ENCODE measurements at regions not wholly inside any gene's neighbourhood (a gene's known extent, or its start where the extent isn't known, plus 50 kb on each side); places are given as distances from the start of the nearest gene placed in this dataset.

DNA sequence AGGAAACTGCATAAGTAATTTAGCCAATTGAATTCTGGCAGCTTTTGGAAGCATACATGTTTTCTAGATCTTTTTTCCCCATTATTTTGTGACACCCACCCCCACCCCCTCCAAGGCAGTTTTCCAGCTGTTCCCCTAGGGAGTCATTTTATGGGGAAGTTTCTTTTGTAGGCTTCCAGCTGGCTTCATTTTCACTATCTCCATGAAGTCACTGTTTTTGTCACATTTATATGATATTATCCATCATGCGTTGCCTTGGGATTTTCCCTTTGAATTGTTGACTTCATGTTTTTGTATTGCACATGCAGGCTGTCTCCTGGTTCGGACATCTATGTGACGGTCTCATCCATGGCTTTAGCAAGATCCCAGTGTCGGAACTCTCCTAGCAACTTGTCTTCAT, 233.6 kb upstream of the RGS6 start:
- TF ChIP-seq JUN (CRISPR knock-in tag; IDR thresholded peaks at IDR 0.05): no peak
- TF ChIP-seq, protein P1, sequence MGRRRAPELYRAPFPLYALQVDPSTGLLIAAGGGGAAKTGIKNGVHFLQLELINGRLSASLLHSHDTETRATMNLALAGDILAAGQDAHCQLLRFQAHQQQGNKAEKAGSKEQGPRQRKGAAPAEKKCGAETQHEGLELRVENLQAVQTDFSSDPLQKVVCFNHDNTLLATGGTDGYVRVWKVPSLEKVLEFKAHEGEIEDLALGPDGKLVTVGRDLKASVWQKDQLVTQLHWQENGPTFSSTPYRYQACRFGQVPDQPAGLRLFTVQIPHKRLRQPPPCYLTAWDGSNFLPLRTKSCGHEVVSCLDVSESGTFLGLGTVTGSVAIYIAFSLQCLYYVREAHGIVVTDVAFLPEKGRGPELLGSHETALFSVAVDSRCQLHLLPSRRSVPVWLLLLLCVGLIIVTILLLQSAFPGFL (CRISPR knock-in tag; IDR thresholded peaks at IDR 0.05; ENCODE audit: borderline replicate concordance): no peak
- TF ChIP-seq, protein P2, sequence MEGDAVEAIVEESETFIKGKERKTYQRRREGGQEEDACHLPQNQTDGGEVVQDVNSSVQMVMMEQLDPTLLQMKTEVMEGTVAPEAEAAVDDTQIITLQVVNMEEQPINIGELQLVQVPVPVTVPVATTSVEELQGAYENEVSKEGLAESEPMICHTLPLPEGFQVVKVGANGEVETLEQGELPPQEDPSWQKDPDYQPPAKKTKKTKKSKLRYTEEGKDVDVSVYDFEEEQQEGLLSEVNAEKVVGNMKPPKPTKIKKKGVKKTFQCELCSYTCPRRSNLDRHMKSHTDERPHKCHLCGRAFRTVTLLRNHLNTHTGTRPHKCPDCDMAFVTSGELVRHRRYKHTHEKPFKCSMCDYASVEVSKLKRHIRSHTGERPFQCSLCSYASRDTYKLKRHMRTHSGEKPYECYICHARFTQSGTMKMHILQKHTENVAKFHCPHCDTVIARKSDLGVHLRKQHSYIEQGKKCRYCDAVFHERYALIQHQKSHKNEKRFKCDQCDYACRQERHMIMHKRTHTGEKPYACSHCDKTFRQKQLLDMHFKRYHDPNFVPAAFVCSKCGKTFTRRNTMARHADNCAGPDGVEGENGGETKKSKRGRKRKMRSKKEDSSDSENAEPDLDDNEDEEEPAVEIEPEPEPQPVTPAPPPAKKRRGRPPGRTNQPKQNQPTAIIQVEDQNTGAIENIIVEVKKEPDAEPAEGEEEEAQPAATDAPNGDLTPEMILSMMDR (IDR thresholded peaks at IDR 0.05): no peak
- no peak for TF ChIP-seq NR3C1 (CRISPR knock-in tag; conservative IDR thresholded peaks at IDR 0.05; ENCODE audit: low read depth)
- no peak for TF ChIP-seq NR2C2 (CRISPR knock-in tag; IDR thresholded peaks at IDR 0.05)
- no peak for TF ChIP-seq ATF1 (CRISPR knock-in tag; IDR thresholded peaks at IDR 0.05)
- TF ChIP-seq, protein P3, sequence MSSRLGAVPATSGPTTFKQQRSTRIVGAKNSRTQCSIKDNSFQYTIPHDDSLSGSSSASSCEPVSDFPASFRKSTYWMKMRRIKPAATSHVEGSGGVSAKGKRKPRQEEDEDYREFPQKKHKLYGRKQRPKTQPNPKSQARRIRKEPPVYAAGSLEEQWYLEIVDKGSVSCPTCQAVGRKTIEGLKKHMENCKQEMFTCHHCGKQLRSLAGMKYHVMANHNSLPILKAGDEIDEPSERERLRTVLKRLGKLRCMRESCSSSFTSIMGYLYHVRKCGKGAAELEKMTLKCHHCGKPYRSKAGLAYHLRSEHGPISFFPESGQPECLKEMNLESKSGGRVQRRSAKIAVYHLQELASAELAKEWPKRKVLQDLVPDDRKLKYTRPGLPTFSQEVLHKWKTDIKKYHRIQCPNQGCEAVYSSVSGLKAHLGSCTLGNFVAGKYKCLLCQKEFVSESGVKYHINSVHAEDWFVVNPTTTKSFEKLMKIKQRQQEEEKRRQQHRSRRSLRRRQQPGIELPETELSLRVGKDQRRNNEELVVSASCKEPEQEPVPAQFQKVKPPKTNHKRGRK (CRISPR knock-in tag; IDR thresholded peaks at IDR 0.05; ENCODE audit: borderline replicate concordance): no peak
- TF ChIP-seq SMAD4 (CRISPR knock-in tag; IDR thresholded peaks at IDR 0.05): no peak
- no peak for TF ChIP-seq SP1 (CRISPR knock-in tag; conservative IDR thresholded peaks at IDR 0.05)
- TF ChIP-seq, protein P4, sequence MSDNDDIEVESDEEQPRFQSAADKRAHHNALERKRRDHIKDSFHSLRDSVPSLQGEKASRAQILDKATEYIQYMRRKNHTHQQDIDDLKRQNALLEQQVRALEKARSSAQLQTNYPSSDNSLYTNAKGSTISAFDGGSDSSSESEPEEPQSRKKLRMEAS (CRISPR knock-in tag; IDR thresholded peaks at IDR 0.05): no peak
- TF ChIP-seq, protein P5, sequence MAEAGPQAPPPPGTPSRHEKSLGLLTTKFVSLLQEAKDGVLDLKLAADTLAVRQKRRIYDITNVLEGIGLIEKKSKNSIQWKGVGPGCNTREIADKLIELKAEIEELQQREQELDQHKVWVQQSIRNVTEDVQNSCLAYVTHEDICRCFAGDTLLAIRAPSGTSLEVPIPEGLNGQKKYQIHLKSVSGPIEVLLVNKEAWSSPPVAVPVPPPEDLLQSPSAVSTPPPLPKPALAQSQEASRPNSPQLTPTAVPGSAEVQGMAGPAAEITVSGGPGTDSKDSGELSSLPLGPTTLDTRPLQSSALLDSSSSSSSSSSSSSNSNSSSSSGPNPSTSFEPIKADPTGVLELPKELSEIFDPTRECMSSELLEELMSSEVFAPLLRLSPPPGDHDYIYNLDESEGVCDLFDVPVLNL (CRISPR knock-in tag; IDR thresholded peaks at IDR 0.05; ENCODE audit: borderline replicate concordance, low read depth): no peak
- no peak for TF ChIP-seq ZNF121 (CRISPR knock-in tag; IDR thresholded peaks at IDR 0.05)

Data from WTC11 (cell line).